WI38 (cell line): ENCODE measurements at regions not wholly inside any gene's neighbourhood (a gene's known extent, or its start where the extent isn't known, plus 50 kb on each side); places are given as distances from the start of the nearest gene placed in this dataset.

ENCODE experiments used
- H3K4me3 ChIP-seq: 2 replicates; pipeline ENCODE4 v1.5.1; 2011; ENCODE audit warnings: low read depth, mild to moderate bottlenecking, control low read depth, low read length
- TF ChIP-seq, protein P1 (sequence below): IDR thresholded peaks from 2 replicates; pipeline ENCODE4 v1.5.1; 2012; ENCODE audit warnings: low read depth, mild to moderate bottlenecking, control low read depth, low read length

DNA sequence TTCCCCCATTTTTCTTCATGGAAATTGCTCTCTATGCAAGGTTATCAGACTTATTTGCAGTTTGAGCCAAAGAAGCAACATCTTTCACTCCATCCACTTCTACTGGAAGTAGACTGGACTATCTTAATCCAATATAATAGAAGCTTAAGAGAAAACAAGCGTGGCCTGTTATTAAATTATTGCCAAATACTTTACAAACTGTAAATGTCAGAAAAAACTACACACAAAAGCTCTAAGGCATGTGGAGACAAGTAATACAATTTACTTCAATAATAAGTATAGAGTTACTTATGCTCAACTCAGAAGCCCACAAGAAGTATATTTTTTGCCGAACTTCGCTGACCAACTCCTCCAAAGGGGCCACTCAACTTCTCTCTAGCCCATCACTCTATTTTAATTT is 120.3 kb downstream of the BDH1 start:
- H3K4me3 ChIP-seq: no peak overlapping the region
- TF ChIP-seq, protein P1, sequence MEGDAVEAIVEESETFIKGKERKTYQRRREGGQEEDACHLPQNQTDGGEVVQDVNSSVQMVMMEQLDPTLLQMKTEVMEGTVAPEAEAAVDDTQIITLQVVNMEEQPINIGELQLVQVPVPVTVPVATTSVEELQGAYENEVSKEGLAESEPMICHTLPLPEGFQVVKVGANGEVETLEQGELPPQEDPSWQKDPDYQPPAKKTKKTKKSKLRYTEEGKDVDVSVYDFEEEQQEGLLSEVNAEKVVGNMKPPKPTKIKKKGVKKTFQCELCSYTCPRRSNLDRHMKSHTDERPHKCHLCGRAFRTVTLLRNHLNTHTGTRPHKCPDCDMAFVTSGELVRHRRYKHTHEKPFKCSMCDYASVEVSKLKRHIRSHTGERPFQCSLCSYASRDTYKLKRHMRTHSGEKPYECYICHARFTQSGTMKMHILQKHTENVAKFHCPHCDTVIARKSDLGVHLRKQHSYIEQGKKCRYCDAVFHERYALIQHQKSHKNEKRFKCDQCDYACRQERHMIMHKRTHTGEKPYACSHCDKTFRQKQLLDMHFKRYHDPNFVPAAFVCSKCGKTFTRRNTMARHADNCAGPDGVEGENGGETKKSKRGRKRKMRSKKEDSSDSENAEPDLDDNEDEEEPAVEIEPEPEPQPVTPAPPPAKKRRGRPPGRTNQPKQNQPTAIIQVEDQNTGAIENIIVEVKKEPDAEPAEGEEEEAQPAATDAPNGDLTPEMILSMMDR: no peak

DNA sequence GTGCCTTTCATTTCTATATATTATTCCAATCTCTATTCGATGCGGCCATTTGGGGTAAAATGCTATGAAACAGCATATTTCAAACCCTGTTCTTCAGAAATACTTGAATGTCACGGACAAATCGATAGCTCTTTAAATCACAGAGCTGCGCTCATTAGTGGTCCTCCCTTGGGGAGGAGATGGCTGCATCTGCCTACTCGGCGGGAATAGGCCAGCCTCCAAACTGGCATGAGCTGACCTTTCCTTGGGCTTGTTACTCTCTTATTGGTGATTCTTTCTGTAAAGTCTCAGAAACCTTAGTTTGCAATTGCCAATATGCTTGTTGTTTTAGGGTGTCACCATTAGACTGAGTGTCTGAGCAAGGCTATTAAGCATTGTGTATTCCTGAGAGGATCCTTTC is 120.9 kb downstream of the BDH1 start:
- TF ChIP-seq, protein P1: no peak
- no peak overlapping the region for H3K4me3 ChIP-seq

DNA sequence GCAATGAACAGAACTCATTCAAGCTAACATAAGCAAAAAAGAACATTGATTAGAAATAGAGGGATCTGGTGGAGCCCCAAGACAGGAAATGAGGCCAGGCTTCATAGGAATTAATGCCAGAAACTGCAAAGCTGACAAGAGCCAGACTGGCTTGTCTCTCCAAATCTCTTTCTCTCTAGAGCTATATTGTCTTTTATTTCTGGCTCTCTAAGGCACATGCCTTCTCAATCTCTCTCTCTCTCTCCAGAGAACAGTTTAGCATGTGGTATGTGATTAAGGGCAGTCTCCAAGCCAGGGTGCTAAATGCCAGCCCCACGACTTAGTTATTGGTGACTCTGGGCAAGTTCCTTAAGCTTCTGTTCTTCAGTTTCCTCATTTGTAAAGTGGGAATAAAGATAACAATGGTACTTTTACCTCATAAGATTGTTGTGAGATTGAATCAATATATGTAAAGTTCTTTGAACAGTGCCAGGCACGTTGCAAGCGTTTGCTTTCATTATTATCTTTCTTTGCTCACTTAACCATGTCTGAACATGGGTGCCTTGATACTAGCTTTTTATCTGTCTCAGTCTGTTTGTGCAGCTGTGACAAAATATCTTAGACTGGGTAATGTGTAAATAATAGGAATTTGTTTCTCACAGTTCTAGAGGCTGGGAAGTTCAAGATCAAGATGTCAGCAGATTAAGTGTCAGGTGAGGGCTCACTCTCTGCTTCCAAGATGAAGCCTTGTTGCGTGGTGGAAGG is 123.2 kb downstream of the BDH1 start:
- TF ChIP-seq, protein P1: no peak
- no peak overlapping the region for H3K4me3 ChIP-seq

DNA sequence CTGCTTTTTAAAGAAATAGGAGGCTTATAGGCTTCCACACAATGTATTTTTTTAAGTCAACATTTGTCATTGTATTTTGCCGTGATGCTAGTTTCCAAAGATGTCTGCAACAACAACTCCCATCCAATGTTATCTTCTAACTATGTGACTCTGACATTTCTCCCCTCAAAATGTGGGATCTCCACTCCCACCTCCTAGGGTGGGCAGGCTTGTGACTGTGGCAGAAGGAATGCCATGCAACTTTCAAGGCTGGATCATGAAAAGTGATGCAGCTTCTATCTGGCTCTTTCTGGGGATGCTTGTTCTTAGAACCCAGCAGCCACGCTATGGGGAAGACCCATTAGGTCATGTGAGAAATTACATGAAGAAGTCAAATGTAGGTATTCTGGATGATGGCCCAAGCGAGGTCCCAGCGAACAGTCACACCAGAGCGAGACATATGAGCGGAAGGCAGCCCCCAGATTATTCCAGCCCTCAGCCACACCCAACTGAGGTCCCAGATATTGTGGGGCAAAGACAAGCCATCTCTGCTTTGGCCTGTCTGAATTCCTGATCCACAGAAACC is 124.3 kb downstream of the BDH1 start:
- TF ChIP-seq, protein P1: no peak
- no peak overlapping the region for H3K4me3 ChIP-seq

DNA sequence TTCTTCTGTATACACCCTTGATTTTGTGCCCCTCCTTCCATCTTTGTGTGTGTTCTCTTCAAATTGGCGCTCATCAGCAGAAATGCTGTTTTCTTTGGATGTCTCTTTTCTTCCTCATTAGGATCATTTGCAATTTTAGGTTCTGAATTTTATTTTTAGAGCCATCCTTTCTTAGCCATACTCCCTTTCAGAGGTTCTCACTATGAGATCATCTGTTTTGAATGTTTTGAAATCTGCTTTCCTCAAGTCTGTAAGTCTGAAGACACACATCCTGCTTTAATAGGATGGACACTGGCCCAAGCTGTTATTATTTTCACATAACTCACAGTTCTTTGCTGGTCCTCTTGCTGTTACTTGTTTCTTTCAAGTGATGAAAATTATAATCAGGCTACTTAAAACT is 124.8 kb downstream of the BDH1 start:
- H3K4me3 ChIP-seq: no peak overlapping the region
- TF ChIP-seq, protein P1: no peak

DNA sequence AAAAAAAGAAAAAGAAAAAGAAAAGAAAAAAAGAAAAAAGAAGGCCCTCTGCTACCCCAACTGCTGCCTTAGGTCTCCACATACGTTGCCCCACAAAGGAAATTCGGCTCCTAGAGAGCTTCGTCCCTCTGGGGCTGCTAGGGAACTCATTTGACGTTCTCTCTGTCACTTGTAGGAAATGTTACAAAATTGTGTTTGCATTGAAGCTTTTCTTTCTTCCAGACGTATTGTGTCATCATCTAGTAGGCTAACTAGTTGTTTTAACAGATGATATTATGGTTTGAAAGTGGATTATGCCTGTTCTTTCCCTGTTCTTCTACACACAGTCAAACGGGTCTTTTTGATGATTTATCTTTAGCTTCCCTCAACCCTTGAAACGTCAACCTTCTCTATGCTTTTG is 125.3 kb downstream of the BDH1 start:
- TF ChIP-seq, protein P1: no peak
- H3K4me3 ChIP-seq: no peak overlapping the region

DNA sequence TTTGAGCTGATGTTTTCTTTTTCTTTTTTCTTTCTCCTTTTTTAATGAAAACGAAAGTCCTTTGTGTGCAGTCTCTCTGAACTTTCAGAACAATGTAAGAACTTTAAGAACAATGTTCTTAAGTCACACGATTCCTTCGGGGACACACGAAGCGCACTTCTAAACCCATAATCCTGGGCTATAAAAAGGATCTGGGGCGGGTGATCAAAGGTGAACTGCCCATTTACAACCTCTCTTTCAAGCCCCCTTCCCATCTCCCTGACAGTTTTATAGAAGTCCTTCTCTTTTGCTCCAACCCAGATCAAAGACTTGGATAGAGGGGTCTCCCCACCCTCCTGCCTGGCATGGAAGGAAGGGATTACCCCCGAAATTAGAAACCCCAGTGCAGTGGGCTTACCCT is 126.8 kb downstream of the BDH1 start:
- TF ChIP-seq, protein P1: no peak
- H3K4me3 ChIP-seq: no peak overlapping the region
